GM21825 (cell line): ENCODE measurements at regions not wholly inside any gene's neighbourhood (a gene's known extent, or its start where the extent isn't known, plus 50 kb on each side); places are given as distances from the start of the nearest gene placed in this dataset.
"Not testable (repeated sequence)": the region's sequence is repeated elsewhere in the genome, so short reads cannot be mapped to it uniquely, and the experiment has no call there.

Experiments used
- ATAC-seq: cut with Tn5 transposase; IDR thresholded peaks from one replicate; pipeline ENCODE4 v1.9.1; 2021; ENCODE audit warnings: mild to moderate bottlenecking, moderate library complexity; ENCODE audit not compliant: unreplicated experiment

GRCh38 chr2:64742678-64743077 is 89.0 kb upstream of the SERTAD2 start:
- ATAC-seq: no peak

DNA sequence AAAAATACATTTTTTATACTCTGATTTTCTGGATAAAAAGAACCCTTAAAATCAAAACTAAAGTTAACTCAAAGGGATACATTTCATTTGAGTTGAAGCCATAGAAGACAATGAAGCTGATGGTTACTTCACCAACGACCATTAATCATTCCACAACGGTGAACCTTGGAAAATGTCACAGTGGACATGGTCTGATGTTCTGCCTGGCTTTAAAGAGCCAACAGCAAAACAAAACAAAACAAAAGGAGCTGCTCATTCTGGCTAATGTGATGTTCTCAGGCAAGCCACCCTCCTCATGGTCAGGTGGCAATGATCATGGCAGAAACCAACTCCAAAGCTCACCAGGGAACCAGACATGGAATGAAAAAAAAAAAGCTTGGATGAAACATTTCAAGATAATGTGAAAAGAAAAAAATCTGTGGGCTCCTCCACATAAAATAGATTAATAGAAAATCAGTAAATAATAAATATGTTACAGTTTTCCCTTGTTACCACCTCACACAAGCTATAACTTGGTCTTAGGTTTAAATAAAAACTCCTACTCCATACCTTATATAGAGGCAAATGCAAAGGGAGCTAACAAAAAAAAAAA is 90.1 kb upstream of the SERTAD2 start:
- ATAC-seq: no peak

DNA sequence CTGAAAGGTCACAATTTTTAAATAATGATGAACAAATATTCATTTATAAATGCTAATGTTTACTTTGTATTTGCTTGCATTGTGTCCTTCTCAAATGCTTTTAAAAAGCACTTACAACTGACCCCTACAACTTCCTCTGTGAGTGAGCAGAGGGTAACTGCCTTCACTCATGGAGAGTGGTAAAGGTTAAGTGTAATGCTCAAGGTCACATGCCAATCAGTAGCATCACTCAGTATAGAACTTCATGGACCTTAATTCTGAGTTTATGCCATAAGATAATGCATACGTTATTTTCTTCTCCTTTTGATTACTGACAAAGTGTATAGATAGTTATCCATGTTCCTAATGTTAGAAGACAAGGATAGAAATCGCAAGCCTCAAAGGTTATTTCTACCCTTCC is 91.8 kb upstream of the SERTAD2 start:
- ATAC-seq: no peak

GRCh38 chr2:64747690-64748091 is 94.0 kb upstream of the SERTAD2 start:
- ATAC-seq: not testable (repeated sequence)

- ATAC-seq: no peak
These were observed 94.4 kb upstream of the SERTAD2 start for GRCh38 chr2:64748147-64748546.

GRCh38 chr2:64748561-64748960 is 94.8 kb upstream of the SERTAD2 start:
- ATAC-seq: no peak

GRCh38 chr2:64749446-64749845 is 95.7 kb upstream of the SERTAD2 start:
- no peak for ATAC-seq

GRCh38 chr2:64750001-64750816 is 96.5 kb upstream of the SERTAD2 start:
- no peak for ATAC-seq

GRCh38 chr2:64750817-64751285 is 97.1 kb upstream of the SERTAD2 start:
- peak; percentile 86 for ATAC-seq

DNA sequence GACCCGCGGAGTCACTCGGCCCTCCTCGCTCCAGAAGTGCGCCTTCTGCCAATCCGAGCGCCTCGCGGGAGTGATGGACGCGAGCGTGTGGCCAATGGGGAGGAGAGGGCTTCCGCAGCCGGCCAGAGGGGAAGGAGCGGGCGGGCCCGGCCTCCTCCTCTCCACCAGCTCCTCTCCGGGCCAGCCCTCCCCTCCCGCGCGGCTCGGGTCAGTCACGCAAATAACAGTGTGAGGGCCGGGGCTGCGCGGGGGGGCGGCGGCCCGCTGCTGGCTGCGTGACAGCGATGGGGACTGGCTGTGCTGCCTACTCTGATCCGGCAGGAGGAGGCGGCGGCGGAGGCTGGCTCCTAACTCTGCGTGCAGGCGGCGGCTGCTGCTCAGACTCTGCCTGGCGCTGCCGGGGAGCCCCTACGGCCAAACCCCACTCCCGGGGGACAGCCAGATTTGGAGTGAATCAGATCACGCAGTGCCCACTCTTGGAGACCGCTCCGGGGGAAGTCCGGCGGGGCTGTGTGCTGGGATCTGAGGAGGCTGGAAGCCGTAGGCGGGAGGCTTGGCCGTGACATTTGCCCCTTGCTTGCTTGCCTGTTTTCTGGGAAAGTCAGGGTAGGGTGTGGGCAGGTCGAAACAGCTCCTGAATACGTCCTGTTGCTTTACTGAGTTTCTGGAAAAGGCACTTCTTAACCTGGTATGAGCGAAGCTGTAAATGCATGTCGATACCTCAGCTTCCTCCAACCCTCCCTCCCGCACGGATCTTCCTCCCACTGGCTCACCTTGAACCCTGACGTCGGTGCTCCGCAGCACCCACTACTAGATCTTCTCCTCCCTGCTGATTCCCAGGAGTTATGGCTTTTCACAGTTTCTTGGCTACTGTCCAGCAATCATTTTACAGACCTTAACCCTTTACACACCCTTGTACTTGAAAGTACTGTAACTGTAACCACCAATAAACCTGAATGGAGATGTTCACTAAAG is 97.9 kb upstream of the SERTAD2 start:
- ATAC-seq: peak; percentile 80

DNA sequence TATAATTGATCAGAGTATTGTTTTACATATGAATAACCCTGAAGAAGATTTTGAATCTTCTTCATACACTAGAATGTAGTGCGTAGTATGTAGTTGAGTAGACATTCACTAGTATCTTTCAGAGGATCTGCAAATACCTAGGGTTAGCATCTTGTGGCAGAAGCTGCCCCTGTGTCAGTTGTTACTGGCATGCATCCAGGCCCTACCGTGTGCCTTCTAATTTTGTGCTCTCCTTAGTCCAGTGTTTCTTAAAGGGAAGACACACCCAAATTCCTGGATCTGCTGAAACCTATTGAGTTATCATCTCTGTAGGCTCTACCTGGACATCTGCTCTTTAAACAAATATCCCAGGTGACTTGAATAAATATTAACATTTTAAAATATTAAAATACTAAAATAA is 99.7 kb upstream of the SERTAD2 start:
- no peak for ATAC-seq

- no peak for ATAC-seq
These were observed 100.9 kb upstream of the SERTAD2 start for GRCh38 chr2:64754570-64754969.

DNA sequence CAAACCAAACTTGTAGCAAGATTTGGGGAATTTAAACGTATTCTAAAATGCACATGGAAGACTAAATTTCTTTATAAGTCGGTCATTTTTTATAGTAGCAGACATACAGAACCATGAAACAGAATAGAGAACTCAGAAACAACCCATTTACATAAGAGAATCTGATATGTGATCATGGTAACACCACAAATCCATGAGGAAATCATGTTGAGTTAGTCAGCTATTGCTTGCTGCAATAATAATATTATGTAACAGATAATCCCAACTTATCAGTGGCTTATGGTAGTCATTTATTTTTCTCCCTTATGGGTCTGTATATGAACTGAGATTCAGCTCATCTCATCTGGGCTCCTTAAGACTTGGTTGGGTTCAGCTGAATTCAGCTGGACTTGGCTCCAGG is 103.4 kb upstream of the SERTAD2 start:
- no peak for ATAC-seq

DNA sequence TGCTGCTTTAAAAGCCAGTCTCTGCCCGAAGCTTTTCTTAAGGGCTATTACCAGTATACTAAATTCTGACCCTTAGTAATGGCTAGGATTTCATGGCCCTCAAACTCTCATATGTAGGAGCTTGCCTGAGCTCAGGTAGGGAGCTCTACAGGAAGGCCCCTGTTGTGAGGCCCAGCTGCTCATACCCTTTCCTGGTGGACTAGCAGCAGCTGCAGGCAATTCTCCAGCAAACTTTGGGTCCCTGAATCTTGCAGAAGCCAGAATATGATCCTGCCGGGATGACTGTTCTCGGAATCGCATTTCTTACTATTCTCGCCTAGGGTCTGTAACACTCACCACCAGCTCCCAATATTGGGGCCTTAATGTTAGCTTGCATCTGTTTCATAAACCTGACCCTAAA is 106.4 kb upstream of the SERTAD2 start:
- ATAC-seq: no peak

- no peak for ATAC-seq
These were observed 108.7 kb upstream of the SERTAD2 start for GRCh38 chr2:64762301-64762997.

DNA sequence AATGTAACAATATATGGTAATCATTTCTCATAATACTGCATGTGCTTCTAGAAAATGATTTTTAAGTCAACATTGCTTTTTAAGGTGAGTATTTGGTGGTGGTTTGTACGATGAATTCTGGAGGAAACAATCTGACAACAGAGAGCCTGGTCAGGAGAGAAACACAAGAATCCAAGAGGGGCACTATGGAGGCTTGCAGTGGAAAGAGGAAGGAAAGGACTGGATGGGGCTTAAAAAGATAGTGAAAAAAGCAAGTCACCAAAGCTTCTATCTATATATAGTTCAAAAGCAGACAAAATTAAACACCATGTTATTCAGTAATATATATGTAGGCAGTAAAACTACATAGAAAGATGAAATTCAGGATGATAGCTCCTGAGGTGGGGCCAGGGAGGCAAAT is 109.4 kb upstream of the SERTAD2 start:
- no peak for ATAC-seq

DNA sequence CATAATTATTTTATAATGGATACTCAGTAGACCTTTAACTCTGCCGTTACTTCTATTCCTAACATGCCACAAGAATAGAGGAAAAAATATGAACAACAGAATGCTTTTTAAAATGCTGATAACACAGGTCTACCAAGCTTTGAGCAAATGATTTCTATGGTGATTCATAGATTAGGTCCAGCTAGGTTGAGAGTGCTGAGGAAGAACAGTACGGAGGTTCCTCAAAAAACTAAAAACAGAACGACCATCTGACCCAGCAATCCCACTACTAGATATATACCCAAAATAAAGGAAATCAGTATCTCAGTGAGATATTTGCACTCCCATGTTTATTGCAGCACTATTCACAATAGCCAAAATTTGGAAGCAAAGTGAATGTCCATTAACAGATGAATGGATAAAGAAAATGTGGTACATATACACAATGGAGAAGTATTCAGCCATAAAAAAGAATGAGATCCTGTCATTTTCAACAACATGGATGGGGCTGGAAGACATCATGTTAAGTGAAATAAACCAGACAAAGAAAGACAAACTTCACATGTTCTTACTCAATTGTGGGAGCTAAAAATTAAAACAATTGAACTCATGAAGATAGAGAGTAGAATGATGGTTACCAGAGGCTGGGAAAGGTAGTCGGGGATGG is 111.6 kb upstream of the SERTAD2 start:
- ATAC-seq: no peak

DNA sequence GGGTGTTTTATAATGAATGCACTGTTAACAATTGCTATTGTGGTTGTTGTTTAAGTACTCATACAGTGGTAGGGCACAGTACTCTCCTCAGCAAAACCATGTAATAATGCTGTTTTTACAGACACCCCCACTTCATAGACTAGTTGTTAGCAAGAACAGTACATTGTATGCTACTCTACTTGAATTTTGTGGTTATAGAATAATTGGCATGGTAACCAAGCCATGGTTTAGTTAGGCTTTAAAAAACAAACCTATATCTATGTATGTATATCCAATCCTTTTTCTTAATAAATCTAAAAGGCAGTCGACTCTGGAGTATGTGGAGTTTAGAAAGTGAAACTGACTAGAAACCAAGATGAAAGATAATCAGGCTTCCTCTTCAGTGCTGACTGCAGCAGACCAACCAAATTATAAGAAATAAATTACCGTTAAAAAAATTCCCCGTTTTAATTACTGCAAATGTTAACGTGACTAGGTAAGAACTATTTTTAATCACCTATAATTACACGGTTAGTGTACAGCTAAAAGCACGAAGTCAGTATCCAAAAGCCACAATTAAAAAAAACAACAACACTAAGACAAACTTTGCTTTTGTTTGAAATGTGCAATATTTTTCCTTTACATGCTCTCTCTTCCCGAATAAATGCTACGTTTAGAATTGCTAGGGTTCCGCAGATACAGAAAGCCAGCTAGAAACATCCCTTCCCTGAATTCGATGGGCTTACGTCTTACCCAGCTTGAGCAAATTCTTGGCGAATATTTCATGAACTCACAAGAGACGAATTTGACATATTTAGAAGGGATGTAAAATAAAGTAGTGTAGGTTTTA is 113.3 kb upstream of the SERTAD2 start:
- peak; percentile 29 for ATAC-seq
